ENCODE measurements at regions not wholly inside any gene's neighbourhood (a gene's known extent, or its start where the extent isn't known, plus 50 kb on each side); places are given as distances from the start of the nearest gene placed in this dataset.
"Not testable (repeated sequence)": the region's sequence is repeated elsewhere in the genome, so short reads cannot be mapped to it uniquely, and the experiment has no call there.

DNA sequence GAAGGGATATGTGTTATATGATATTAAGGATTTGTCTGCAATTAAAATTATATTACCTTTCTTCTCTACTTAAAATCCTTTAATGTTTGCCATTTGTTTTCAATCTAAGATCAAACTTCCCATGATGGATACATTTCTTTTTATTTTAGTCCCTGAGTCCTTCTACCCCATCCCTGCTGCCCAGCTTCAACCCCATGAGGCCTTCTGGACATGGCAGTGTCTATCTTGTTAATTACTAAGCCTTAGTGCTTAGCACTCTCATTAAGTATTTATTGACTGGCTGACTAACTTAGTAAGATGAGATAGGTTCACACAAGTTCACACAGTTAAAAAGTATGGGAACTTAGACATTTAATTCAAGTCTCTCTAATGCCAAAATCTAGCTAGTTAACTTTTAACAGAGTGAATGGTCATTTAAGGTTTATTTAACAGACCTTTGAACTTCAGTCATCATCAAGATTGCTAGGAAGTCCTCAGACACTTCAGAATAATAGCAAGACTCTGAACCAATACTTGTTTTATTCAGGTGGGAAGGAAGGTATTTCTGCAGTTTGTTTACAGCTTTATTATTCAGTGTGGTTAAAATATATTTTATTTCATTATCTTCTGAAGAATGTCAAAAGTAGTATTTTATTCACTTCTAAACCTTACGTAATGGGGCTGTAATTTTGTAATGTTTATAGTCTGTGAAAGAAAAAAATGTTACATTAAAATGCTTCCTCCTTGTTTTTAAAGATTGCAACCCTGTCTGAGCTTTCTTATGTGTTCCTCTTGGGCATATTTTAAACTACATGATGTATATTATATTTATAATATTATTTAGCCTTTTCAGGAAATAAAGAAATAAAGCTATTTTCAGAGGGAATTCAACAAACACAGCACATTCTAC is 848.9 kb downstream of the REEP3 start:
- in situ Hi-C loops (cut with MboI; ENCODE audit: low sequenced_read_pairs) = no loop called here

DNA sequence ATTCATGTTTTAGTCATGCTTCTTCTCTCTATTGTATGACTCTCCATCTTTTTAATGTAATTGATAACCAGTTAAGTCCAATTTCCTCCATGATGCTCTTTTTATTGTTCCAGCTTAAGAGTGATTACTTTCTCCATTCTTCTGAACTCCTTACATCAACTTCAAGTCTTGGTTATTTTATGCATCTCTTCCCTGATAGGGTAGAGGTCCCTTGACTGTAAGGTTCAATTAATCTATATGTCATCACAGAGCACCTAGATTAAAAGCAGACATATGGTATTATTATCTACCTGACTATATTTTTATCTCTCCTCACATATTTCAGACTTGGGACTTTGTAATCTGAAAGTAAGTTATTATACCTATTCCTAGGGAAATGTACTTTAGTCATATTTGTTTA is 853.1 kb downstream of the REEP3 start:
- in situ Hi-C loops (cut with MboI; ENCODE audit: low sequenced_read_pairs) = no loop called here

DNA sequence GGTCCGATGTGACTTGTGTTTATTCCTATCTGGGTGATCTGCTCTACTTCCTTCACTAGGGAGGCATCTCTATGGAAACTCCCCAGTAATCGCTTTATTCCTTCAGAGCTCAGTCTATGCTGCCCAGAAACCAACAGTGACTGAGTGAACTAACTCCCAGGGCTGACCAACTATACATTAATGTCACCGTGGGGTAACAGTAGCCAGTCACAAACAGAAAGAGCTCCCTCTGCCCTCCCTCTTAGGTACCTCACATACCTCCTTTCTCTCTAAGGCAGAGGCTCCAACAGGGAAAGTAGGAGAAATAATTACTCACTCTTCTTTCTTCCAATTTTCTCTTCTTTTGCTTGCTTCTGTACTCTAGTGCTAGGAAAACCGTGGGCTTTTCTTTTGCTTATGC is 855.0 kb downstream of the REEP3 start:
- in situ Hi-C loops (cut with MboI; ENCODE audit: low sequenced_read_pairs) = no loop called here

DNA sequence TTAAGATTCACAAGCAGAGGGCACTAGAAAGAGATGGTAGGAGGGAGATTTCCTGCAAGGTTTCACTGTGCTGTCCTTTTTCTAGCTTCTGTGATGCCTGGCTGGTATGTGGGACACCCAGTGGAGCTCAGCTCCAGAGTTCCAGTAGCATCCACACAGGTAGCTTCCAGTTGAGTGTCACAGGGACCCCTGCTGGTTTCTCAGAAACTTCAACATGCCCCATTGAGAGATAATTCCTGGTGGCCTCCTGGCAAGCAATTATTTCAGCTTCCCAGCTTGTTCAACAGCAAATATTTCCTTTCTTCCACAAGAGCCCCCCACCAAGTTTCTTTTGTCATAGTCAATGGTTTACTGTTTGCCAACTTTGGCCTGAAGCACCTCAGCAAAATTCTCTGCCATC is 858.7 kb downstream of the REEP3 start:
- in situ Hi-C loops (cut with MboI; ENCODE audit: low sequenced_read_pairs) = no loop called here

DNA sequence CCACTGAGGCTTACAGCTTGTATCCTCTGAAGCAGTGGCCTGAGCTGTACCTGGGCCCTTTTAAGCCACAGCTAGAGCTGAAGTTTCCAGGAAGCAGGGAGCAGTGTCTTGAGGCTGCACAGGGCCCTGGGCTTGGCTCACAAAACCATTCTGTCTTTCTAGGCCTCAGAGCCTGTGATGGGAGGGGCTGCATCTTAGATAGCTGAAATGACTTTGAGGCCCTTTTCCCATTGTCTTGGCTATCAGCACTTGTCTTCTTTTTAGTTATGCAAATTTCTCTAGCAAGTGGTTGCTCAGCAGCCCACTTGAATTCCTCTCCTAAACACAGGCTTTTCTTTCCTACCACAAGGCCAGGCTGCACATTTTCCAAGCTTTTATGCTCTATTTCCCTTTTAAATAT is 864.2 kb downstream of the REEP3 start:
- in situ Hi-C loops (cut with MboI; ENCODE audit: low sequenced_read_pairs) = no loop called here

DNA sequence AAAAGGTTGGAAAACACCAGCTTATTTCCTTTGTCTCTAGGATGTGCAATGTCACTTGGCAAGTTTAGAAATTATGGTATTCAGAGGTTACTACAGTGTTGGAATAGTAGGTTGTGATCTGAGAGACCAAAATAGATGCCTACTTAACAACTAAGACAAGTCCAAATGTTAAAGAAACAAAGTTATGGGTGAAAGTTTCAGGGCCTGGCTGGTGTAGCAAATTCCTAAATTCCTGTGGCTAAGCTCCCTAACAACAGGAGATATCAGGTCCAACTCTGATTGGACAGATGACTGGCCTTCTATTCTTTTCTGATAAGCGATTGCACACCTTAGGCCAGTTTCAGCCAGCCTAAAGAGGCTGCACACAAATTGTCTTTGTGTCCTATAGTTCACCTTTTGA is 873.5 kb downstream of the REEP3 start:
- in situ Hi-C loops (cut with MboI; ENCODE audit: low sequenced_read_pairs) = no loop called here

DNA sequence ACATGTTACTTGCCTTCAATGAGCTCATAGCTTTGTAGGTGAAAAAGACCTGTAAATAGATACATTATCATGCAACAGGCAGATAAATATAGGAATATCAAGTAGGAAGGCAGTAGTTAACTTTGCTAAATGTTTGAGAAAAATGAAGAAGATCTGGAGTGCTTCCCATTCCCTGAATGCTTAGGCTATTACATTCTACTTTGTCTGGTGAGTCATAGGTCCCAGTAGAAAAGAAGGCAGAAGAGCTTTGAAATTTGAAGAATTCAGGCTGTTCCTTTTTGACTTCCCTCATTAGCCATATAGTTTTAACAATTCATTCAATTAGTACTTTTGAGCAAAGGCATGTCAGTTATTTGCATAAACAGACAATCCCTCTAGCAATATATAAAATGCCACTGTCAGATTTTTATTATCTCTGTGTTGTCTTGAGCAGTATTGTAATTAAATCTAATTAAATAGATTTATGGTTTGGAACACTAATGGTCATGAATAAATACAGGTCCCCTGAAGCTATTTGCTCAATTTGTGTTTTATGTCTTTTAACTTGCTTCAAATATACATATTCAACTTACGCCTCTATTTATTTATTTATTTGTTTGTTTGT is 875.0 kb downstream of the REEP3 start:
- in situ Hi-C loops (cut with MboI; ENCODE audit: low sequenced_read_pairs) = no loop called here

DNA sequence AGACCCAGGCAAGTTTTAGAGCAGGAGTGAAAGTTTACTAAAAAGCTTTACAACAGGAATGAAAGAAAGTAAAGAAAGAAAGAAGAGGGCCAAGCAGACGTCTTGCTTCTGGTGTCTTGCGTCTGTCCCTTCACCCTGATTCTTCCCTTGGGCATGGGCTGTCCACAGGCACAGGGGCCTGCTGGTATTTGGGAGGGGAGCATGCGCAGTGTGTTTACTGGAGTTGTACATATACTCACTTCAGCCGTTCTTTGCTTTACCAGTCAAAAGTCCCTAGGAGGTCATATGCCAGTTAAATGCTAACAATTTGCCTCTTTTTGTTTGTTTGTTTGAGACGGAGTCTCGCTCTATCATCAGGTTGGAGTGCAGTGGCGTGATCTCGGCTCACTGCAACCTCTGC is 875.9 kb downstream of the REEP3 start:
- in situ Hi-C loops (cut with MboI; ENCODE audit: low sequenced_read_pairs) = no loop called here

DNA sequence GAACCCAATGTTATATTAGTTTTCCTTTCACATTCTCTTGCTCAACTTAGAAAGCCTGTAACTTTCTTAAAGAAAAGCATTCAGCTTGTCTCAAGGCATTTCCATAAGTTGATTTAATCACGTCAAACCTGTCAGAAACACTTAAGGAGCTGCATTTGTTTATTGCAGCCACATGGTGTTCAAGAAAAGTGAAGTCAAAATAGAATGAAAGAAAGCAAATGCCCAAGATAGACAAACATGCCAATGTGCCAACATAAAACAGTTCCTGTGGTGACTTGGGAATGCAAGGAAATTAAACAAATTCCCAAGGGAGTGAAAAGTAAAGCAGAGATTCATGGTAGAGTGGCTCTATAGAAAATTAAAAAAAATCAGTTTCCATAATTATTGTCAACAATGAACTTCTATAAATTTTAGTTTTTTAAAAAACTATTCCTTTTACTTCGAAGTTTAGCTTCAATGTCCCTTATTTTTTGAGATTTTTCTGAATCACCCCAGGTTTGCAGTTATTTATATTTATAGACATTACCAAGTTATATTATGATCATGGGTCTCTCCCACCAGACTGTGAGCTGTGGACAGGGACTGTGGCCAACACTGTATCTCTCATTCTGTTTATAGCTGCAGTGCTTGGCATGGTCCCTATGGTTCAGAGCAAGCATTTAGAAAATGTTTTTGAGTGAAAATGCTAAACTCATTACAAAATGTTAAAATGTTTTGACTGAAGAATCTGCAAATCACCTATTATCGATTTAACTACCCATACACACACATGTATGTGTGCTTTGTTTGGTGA is 887.4 kb downstream of the REEP3 start:
- in situ Hi-C loops (cut with MboI; ENCODE audit: low sequenced_read_pairs) = no loop called here

DNA sequence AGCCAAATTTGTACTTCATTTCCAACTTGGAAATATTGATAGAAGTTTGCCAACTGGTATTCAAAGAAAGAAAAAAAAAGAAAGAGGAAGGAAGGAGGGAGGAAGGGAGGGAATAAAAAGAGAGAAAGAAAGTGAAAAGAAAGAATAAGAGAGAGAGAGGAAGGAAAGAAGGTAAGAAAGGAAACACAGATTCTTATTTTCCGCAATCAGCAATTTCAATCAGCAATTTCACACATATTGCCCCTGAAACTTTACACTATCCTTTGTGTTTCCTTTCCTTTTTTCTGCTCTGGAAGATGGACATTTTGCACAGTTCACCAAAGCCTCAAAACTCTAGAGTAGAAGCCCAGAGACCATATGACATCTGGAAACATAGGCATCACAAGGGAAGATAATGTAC is 888.1 kb downstream of the REEP3 start:
- in situ Hi-C loops (cut with MboI; ENCODE audit: low sequenced_read_pairs) = no loop called here

DNA sequence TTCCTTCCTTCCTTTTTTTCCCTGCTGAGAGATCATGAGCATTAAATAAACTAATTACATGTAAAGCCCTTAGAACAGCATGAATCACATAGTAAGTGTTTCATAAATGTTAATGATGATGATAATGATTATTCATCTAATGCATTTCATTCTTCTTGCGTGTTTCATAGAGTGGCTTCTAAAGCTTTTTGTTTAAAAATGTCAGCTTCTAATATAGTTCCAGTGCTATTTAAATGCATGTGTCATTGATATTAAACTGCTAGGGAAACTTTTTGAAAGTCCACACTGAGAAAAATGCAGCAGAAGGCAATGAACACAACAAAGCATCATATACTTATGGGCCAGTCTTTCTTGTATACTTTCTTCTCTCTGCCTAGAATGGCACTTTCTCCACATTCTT is 894.8 kb downstream of the REEP3 start:
- in situ Hi-C loops (cut with MboI; ENCODE audit: low sequenced_read_pairs) = no loop called here

DNA sequence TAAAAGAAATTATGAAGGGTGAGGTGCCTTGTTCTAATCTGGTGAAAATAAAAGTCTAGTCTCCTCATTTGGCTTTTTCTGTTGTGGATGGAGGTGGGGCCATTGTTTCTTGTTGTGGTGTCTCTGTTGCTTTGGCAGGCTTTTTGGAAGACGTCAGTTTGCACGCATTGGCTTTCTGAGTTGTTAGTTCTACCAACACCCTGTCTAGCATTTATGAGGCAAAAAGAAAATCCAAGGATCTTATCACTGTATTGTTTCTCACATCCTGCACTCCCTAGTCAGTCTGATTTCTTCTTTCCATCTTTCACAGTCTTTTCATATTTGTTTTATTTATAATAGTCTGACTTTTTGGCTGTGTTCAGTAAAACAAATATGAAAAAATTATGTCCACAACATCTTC is 898.3 kb downstream of the REEP3 start:
- in situ Hi-C loops (cut with MboI; ENCODE audit: low sequenced_read_pairs) = no loop called here

DNA sequence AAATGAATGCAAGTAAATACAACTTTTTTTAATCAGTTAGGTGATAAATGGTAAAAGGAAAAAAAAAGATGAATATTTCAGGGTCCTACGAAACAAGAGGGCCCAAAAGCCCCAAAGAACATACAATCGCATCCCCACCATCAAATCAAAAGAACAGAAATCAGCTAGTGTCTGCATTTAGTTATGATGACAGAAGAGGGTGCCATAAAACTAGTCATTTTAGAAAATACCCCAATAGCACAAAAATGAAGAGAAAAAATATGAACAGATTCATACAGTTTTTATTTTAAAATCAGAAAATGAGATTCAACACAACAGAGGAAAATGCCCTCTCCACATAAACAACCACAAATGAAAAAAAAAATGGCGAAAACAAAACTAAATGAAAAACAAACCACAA is 905.5 kb downstream of the REEP3 start:
- in situ Hi-C loops (cut with MboI; ENCODE audit: low sequenced_read_pairs) = no loop called here

DNA sequence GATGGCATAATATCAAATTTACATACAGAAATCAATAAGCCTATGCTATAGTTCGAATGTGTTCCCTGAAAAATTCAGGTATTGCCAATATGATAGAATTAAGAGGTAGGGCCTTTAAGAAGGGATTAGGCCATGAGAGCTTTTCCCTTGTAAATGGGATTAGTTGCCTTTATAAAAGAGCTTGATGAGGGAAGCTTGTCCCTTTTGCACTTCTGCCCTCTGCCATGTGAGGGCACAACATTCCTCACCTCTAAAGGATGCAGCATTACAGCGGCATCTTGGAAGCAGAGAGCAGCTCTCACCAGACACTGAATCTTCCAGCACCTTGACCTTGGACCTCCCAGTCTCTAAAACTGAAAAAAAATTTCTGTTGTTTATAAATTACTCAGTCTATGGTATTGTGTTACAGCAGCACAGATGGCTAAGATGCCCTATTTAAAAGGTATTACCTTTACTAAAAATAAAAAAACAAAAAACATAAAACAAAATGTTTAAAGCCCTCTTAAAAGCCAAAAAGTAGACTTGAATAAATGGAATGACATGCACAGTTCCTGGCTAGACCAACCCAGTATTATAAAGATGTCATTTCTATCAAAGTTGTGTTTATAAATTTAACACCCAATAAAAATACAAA is 909.6 kb downstream of the REEP3 start:
- in situ Hi-C loops (cut with MboI; ENCODE audit: low sequenced_read_pairs) = no loop called here

DNA sequence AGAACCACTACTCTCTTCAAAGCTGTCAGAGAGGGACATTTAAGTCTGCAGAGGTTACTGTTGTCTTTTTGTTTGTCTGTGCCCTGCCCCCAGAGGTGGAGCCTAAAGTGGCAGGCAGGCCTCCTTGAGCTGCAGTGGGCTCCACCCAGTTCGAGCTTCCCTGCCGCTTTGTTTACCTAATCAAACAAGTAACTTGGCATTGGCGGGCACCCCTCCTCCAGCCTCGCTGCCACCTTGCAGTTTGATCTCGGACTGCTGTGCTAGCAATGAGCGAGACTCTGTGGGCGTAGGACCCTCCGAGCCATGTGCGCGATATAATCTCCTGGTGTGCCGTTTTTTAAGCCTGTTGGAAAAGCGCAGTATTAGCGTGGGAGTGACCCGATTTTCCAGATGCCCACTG is 920.7 kb downstream of the REEP3 start:
- in situ Hi-C loops (cut with MboI; ENCODE audit: low sequenced_read_pairs) = not testable (repeated sequence)

DNA sequence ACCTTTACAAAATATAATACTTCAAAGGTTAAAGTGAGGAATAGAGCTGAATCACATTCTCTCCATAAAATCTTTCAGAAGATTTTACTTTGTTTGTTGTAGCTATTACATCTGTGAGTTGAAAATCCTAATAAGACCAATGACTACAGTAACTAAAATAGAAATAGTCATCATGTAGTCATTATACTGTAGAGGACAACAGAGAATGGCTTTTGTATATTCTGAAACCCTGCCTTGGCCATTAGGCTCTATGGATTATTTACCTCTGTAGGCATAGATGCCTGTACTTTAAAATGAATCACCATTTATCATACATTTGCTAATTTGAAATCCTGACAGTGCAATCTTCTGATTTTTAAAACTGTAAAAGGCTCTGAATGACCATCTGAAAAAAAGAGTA is 923.0 kb downstream of the REEP3 start:
- in situ Hi-C loops (cut with MboI; ENCODE audit: low sequenced_read_pairs) = no loop called here

DNA sequence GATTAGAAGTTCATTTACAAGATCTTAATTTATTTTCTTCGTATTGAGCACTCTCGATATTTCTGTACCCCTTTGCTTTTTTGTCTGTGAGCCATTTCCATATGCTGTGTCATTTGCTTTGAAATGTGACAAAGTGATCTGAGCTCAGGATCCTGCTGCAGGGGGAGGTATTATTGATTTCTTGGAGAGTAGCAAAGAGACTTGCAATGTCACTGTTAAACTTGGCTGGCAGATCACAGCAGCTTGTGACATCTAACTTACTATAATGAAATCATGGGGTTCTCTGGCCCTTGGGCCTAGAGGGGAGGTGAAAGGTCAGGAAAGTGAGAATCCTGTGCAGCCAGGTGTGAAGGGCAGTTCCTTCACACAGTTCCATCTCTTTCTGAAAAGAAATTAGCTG is 923.4 kb downstream of the REEP3 start:
- in situ Hi-C loops (cut with MboI; ENCODE audit: low sequenced_read_pairs) = no loop called here

DNA sequence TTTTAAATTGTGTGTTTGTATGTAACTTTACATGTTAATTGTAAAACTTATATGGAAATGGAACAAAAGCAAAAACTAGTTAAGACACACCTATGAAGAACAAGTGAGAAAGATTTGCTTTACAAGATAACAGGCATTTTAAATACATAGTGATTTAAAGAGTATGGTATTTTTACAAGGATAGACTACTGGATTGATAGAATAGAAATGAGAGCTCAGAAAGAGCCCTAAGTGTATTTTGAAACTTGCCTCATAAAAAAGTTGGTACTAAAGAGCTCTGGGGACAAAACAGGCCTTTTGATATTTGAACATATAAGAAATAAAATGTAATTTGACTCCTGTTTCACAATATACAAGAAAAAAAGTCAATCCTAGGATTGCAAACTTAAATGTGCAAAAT is 928.4 kb downstream of the REEP3 start:
- in situ Hi-C loops (cut with MboI; ENCODE audit: low sequenced_read_pairs) = no loop called here

DNA sequence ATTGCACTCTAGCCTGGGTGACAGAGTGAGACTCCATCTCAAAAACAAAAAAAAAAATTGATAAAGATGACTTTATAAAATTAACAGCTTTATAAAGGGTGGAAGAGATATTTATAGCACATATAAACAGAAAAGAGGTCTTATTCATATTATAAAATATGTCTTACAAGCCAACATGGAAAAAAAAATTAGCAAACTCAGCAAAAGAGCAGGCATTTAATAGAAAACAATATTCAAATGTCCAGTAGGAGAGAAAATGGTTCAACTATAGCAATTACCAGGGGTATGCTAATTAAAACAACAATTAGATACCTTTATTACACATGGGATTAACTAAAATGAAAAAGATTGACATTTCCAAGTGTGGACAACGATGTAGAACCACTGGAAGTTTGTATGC is 929.1 kb downstream of the REEP3 start:
- in situ Hi-C loops (cut with MboI; ENCODE audit: low sequenced_read_pairs) = no loop called here

DNA sequence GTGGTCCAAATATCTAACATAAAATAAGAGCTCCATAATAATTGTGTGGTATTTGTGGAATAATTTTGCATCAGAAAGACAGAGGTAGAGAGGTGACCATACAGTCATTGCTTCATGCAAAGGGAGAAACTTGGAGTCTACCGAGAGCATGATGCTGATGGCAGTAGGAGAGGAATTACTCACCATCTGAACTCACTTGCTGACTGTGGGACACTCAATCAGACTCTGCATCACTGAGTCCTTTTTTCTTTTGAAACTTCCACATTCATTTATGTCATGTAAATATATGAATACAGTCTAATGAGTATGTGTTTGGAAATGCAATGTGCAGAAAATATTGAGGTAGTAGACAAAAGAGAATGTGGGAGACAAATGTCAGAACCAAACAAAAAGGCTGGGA is 933.8 kb downstream of the REEP3 start:
- in situ Hi-C loops (cut with MboI; ENCODE audit: low sequenced_read_pairs) = no loop called here

DNA sequence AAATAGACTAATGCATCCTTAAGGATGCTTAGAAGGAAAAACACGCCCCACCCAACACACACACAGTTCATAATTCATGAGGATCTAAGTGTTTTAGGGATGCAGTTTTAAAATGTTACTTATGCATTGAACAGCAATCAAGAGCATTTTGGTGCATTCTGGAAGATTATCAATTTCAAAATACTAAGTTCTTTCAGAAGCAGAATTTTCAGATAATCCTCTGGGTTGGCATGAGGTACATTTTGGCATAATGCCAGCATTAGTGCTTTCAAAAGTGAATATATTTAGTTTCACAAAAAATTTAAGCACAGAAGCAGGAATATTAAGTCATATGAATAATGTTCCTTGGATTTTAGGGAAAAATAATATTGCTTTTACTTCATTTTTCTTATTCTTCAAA is 937.1 kb downstream of the REEP3 start:
- in situ Hi-C loops (cut with MboI; ENCODE audit: low sequenced_read_pairs) = no loop called here
